Gastroesophageal sphincter (tissue), 4 donors: ENCODE measurements at regions not wholly inside any gene's neighbourhood (a gene's known extent, or its start where the extent isn't known, plus 50 kb on each side); places are given as distances from the start of the nearest gene placed in this dataset.

Source experiments
- ATAC-seq: fragments of 150-250 bp; one replicate; pipeline ENCODE4 v1.9.1; 2016; ENCODE audit warnings: mild to moderate bottlenecking, moderate library complexity
- H3K27ac ChIP-seq, 4 donors: fragments of 200-600 bp; sonication (generic) in 3 of 4; 1 replicate in 3 of 4; 2 replicates in 1 of 4; pipeline ENCODE4 v1.5.1; 2016 to 2019
- H3K27me3 ChIP-seq: fragments of 200-600 bp; sonication (generic); one replicate; pipeline ENCODE4 v1.5.1; 2019
- H3K36me3 ChIP-seq, 2 donors: fragments of 200-600 bp; sonication (generic); one replicate each; pipeline ENCODE4 v1.5.1; 2019; ENCODE audit warnings: control low read depth in 1 of 2
- H3K4me1 ChIP-seq, 3 donors: fragments of 200-600 bp; sonication (generic); 1 replicate in 2 of 3; 2 replicates in 1 of 3; pipeline ENCODE4 v1.5.1; 2016 to 2019; ENCODE audit warnings: control low read depth in 2 of 3
- H3K4me3 ChIP-seq, 2 donors: fragments of 200-600 bp; sonication (generic); one replicate each; pipeline ENCODE4 v1.5.1; 2019; ENCODE audit warnings: mild to moderate bottlenecking in 1 of 2, moderate library complexity in 1 of 2
- H3K9me3 ChIP-seq, 3 donors: fragments of 200-600 bp; sonication (generic); one replicate each; pipeline ENCODE4 v1.5.1; 2017 to 2019; ENCODE audit warnings: control low read depth in 2 of 3
- CTCF ChIP-seq, 4 experiments: fragments of 200-600 bp in 2 of 4; fragments of 450-650 bp in 2 of 4; sonication (generic) in 1 of 4; IDR thresholded peaks; one replicate each; pipeline ENCODE4 v1.5.1; 2017 to 2019; ENCODE audit warnings: antibody characterized with exemption in 4 of 4, mild to moderate bottlenecking in 2 of 4, moderate library complexity in 2 of 4
- EP300 ChIP-seq: sonication (generic); formaldehyde crosslinking; IDR thresholded peaks from one replicate; pipeline ENCODE4 v1.6.1; 2017; ENCODE audit warnings: antibody characterized with exemption, mild to moderate bottlenecking
- POLR2A ChIP-seq, 2 donors: fragments of 450-650 bp; IDR thresholded peaks; one replicate each; pipeline ENCODE4 v1.6.1; 2017; ENCODE audit warnings: antibody characterized with exemption in 2 of 2, mild to moderate bottlenecking in 2 of 2, moderate library complexity in 1 of 2
- POLR2AphosphoS5 ChIP-seq: sonication (generic); formaldehyde crosslinking; IDR thresholded peaks from one replicate; pipeline ENCODE4 v1.6.1; 2017; ENCODE audit warnings: antibody characterized with exemption
- WGBS, 2 donors: methylation state at CpG; one replicate each; pipeline ENCODE4 v1.1.5; 2018; ENCODE audit warnings: low coverage in 1 of 2; 5-methylcytosine and 5-hydroxymethylcytosine counted together

GRCh38 chr5:135667204-135667603, 88.4 kb upstream of the CXCL14 start:
- TF ChIP-seq POLR2A (IDR thresholded peaks at IDR 0.05), result no peak
- TF ChIP-seq EP300, result no peak
- TF ChIP-seq POLR2AphosphoS5, result no peak
- no peak for TF ChIP-seq CTCF (IDR thresholded peaks at IDR 0.05)
- Histone ChIP-seq H3K4me1 (no peaks in the 10 kb centered on the region), H3K4me3 (no peak overlapping the region), H3K27ac (no peak overlapping the region), H3K36me3 (no peaks in the 10 kb centered on the region), H3K27me3 (no peaks in the 10 kb centered on the region), H3K9me3 (no peaks in the 10 kb centered on the region)
- no peak for ATAC-seq
- WGBS, 2 donors, result 89 to 97% methylated on average over 2 to 3 of the region's 3 CpGs

- Histone ChIP-seq H3K9me3 (peaks cover 0 to 12% (median 0%) of the 10 kb centered on the region in 3 donors), H3K4me1 (no peaks in the 10 kb centered on the region), H3K27me3 (no peaks in the 10 kb centered on the region), H3K36me3 (no peaks in the 10 kb centered on the region), H3K27ac (no peak overlapping the region), H3K4me3 (no peak overlapping the region)
- WGBS, 2 donors, result 73% methylated on average over 2 to 3 of the region's 3 CpGs
- TF ChIP-seq EP300, result no peak
- TF ChIP-seq POLR2A (IDR thresholded peaks at IDR 0.05), result no peak
- TF ChIP-seq POLR2AphosphoS5, result no peak
- no peak for TF ChIP-seq CTCF (IDR thresholded peaks at IDR 0.05)
- ATAC-seq, result no peak
Measured at GRCh38 chr5:135662683-135663082, 83.9 kb upstream of the CXCL14 start.

GRCh38 chr5:135662061-135662481, 83.3 kb upstream of the CXCL14 start:
- Histone ChIP-seq H3K27ac (no peak overlapping the region), H3K9me3 (peaks cover 0 to 12% (median 0%) of the 10 kb centered on the region in 3 donors), H3K4me1 (no peaks in the 10 kb centered on the region), H3K4me3 (no peak overlapping the region), H3K27me3 (no peaks in the 10 kb centered on the region), H3K36me3 (no peaks in the 10 kb centered on the region)
- TF ChIP-seq POLR2AphosphoS5 (no peak), EP300 (no peak), CTCF (IDR thresholded peaks at IDR 0.05) (no peak), POLR2A (IDR thresholded peaks at IDR 0.05) (no peak)
- ATAC-seq, result no peak
- 40 to 63% methylated on average over 2 to 3 of the region's 3 CpGs for WGBS, 2 donors

GRCh38 chr5:135660826-135661575, 82.2 kb upstream of the CXCL14 start:
- WGBS, 2 donors, result 60% methylated on average over 2 of the region's 3 CpGs; no CpG with 5 or more reads in 1 of the 2 donors
- Histone ChIP-seq H3K27ac (no peak overlapping the region), H3K4me3 (no peak overlapping the region), H3K36me3 (no peaks in the 10 kb centered on the region), H3K27me3 (no peaks in the 10 kb centered on the region), H3K4me1 (no peaks in the 10 kb centered on the region), H3K9me3 (peaks cover 0 to 12% (median 0%) of the 10 kb centered on the region in 3 donors)
- no peak for ATAC-seq
- TF ChIP-seq POLR2AphosphoS5, result no peak
- no peak for TF ChIP-seq CTCF (IDR thresholded peaks at IDR 0.05)
- no peak for TF ChIP-seq POLR2A (IDR thresholded peaks at IDR 0.05)
- TF ChIP-seq EP300, result no peak

- H3K4me1 ChIP-seq, result no peaks in the 10 kb centered on the region
- H3K36me3 ChIP-seq, result no peaks in the 10 kb centered on the region
- peaks cover 0 to 12% (median 0%) of the 10 kb centered on the region in 3 donors for H3K9me3 ChIP-seq
- 42 to 82% methylated on average over 2 of the region's 3 CpGs for WGBS, 2 donors
- TF ChIP-seq POLR2AphosphoS5 (no peak), CTCF (IDR thresholded peaks at IDR 0.05) (no peak), EP300 (no peak), POLR2A (IDR thresholded peaks at IDR 0.05) (no peak)
- H3K27ac ChIP-seq, result no peak overlapping the region
- ATAC-seq, result no peak
- no peaks in the 10 kb centered on the region for H3K27me3 ChIP-seq
- H3K4me3 ChIP-seq, result no peak overlapping the region
Measured at GRCh38 chr5:135657536-135658305, 78.9 kb upstream of the CXCL14 start.
